Effector memory CD4-positive, alpha-beta T cell (primary cell): ENCODE measurements at regions not wholly inside any gene's neighbourhood (a gene's known extent, or its start where the extent isn't known, plus 50 kb on each side); places are given as distances from the start of the nearest gene placed in this dataset.

Source experiments
- DNase-seq, 3 donors: peaks; one replicate each; pipeline ENCODE4 v3.0.0-alpha.2; 2020
- H3K27ac ChIP-seq: 2 replicates; pipeline ENCODE4 v1.7.0; 2013; ENCODE audit warnings: mild to moderate bottlenecking, low read length, moderate library complexity; ENCODE audit not compliant: insufficient read depth, poor library complexity, severe bottlenecking
- H3K27me3 ChIP-seq: replicated peaks from 2 replicates; pipeline ENCODE4 v1.7.0; 2013; ENCODE audit warnings: mild to moderate bottlenecking, low read length; ENCODE audit not compliant: insufficient read depth, control insufficient read depth, poor library complexity, severe bottlenecking
- H3K36me3 ChIP-seq: 2 replicates; pipeline ENCODE4 v1.7.0; 2013; ENCODE audit warnings: mild to moderate bottlenecking, low read length, moderate library complexity; ENCODE audit not compliant: control insufficient read depth, insufficient read depth
- H3K4me1 ChIP-seq: 2 replicates; pipeline ENCODE4 v1.7.0; 2013; ENCODE audit warnings: low read length, mild to moderate bottlenecking; ENCODE audit not compliant: control insufficient read depth, insufficient read depth, poor library complexity, severe bottlenecking
- H3K4me3 ChIP-seq: 2 replicates; pipeline ENCODE4 v1.7.0; 2013; ENCODE audit warnings: low read length, low read depth, mild to moderate bottlenecking; ENCODE audit not compliant: insufficient read depth, poor library complexity, severe bottlenecking
- H3K9me3 ChIP-seq: 2 replicates; pipeline ENCODE4 v1.7.0; 2013; ENCODE audit warnings: mild to moderate bottlenecking, low read length, moderate library complexity; ENCODE audit not compliant: control insufficient read depth

DNA sequence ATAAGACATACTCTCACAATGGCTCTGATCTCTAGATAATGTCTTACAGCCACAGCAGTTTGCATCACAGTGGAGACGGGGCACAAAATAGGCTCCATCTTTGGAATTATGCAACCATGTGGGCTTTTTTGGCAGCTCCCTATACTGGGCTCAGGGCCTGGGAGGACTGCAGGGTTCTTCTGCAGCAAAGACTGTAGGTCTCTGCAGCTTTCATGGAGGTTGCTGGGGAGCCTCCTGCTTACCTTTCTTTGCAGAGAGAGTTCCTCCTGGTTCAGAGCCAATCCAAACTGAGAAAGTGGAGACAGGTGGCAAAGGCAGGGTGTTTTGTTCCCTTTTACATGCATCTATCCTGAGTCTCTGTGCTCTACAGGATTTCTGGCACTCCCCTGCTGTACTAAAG, 558.0 kb downstream of the TLR4 start:
- Histone ChIP-seq H3K27me3 (no peaks in the 10 kb centered on the region), H3K36me3 (no peaks in the 10 kb centered on the region), H3K4me3 (no peak overlapping the region), H3K4me1 (no peaks in the 10 kb centered on the region), H3K27ac (no peak overlapping the region), H3K9me3 (no peaks in the 10 kb centered on the region)
- DNase-seq = no peak

DNA sequence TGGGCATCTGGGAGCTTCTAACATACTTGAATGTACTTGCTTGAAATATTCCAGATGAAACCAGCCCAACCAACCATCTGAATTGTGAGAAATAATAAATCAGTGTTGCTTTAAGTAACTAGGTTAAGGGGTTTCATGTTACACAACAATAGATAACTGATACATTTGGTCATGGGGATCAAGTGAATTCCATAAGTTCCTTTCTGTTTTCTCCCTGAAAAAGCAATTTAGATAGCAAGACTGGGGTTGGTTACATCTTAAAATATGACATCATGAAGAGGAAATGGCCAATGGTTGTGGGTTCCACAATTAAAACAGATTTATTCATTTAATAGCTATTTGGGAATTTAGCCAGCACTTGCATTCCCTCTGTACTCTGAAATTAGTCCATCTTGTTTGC, 559.7 kb downstream of the TLR4 start:
- DNase-seq = no peak
- Histone ChIP-seq H3K4me3 (no peak overlapping the region), H3K27me3 (no peaks in the 10 kb centered on the region), H3K9me3 (no peaks in the 10 kb centered on the region), H3K36me3 (no peaks in the 10 kb centered on the region), H3K27ac (no peak overlapping the region), H3K4me1 (no peaks in the 10 kb centered on the region)

DNA sequence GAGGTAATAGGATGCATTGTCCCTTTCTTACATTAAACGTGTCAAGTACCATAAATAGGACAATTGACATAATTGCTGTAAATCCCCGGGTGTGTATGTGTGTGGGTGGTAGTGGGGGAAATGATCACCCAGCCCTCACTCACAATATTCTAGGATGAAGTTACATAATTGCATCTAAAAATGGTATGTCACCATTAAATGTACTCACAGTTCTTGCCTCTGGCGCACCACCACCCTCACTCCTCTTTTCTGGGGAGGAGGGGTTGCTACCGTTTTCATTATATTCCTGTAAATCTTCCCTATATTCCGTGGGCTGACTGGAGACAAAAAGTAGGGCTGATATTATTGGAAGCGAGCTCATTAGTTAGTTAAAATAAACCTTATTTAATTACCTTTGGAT, 563.8 kb downstream of the TLR4 start:
- Histone ChIP-seq H3K27me3 (no peaks in the 10 kb centered on the region), H3K36me3 (no peaks in the 10 kb centered on the region), H3K27ac (no peak overlapping the region), H3K4me3 (no peak overlapping the region), H3K4me1 (no peaks in the 10 kb centered on the region), H3K9me3 (no peaks in the 10 kb centered on the region)
- no peak for DNase-seq

DNA sequence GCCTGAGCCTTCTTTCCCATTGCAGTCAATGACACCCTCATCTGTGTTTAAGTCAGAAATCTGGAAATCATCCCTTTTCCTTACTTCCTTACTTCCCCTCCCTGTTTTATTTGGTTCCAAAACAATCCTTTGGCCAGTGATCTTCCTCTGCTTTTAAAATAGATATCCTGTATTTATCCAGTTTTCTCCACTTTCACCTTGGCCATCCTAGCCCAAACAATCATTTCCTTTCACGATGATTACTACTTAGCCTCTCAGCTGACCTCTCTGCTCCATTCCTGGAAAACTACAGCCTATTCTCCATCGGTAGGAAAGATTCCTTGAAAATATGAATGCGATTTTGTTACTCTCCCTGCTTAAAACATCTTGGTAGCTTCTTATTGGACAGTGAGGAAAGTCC, 565.4 kb downstream of the TLR4 start:
- Histone ChIP-seq H3K9me3 (no peaks in the 10 kb centered on the region), H3K27me3 (no peaks in the 10 kb centered on the region), H3K36me3 (no peaks in the 10 kb centered on the region), H3K4me1 (no peaks in the 10 kb centered on the region), H3K27ac (no peak overlapping the region), H3K4me3 (no peak overlapping the region)
- DNase-seq = no peak

DNA sequence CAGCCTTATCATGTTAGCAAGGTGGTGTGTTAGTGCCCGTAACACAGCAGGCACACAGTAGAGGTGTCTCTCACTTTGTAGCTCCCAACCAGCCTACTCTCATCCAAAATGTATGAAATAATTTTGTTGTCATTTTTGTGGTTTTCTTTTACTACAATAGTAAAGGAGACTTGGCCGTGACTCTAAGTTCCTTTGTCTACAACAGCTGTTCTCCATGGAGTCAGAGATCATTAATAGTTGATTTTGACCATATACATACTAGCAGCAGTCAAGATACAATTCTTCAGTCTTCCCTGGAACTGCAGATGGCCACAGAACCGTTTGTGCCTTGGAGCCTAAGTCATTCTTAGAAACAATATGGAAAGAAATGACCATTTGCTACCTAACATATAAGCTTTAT, 567.1 kb downstream of the TLR4 start:
- Histone ChIP-seq H3K9me3 (no peaks in the 10 kb centered on the region), H3K36me3 (no peaks in the 10 kb centered on the region), H3K4me3 (no peak overlapping the region), H3K4me1 (no peaks in the 10 kb centered on the region), H3K27me3 (no peaks in the 10 kb centered on the region), H3K27ac (no peak overlapping the region)
- no peak for DNase-seq

DNA sequence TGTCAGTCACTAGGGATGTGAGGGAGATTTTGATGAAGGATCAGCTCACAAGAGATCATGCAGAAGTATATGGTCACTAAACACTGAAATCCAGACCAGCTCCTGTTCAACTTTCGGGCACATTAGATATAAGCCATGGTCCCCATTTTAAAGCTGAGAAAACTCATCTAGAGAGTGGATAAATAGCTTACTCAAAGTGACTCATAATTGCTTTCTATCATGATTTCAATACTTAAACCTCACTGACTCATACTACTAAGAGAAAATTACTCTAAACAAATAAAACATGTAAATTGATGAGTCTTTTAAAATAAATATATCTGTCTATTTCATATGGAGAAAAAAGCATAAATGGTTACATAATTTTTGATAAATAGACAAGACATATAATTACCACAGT, 567.7 kb downstream of the TLR4 start:
- Histone ChIP-seq H3K27ac (no peak overlapping the region), H3K4me1 (no peaks in the 10 kb centered on the region), H3K27me3 (no peaks in the 10 kb centered on the region), H3K36me3 (no peaks in the 10 kb centered on the region), H3K9me3 (no peaks in the 10 kb centered on the region), H3K4me3 (no peak overlapping the region)
- DNase-seq = no peak

DNA sequence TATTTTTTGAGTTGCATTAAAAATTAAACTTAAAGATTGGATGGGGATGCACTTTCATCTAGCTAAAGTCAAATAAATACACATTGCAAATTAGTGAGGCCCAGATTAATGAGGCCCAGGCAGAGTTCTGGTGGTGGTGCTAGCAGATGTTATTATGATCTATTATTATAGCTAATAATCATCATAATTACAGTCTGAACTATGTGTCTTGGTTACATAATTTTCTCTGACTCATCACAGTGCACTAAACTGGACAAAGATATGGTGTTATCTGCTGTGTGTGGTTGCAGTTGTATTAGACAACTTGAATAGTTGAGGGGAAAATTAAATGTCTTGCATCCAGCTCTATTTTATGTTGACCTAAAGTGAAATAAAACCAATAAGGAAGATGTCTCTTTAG, 568.8 kb downstream of the TLR4 start:
- Histone ChIP-seq H3K4me1 (no peaks in the 10 kb centered on the region), H3K27ac (no peak overlapping the region), H3K36me3 (no peaks in the 10 kb centered on the region), H3K9me3 (no peaks in the 10 kb centered on the region), H3K27me3 (no peaks in the 10 kb centered on the region), H3K4me3 (no peak overlapping the region)
- DNase-seq = no peak

DNA sequence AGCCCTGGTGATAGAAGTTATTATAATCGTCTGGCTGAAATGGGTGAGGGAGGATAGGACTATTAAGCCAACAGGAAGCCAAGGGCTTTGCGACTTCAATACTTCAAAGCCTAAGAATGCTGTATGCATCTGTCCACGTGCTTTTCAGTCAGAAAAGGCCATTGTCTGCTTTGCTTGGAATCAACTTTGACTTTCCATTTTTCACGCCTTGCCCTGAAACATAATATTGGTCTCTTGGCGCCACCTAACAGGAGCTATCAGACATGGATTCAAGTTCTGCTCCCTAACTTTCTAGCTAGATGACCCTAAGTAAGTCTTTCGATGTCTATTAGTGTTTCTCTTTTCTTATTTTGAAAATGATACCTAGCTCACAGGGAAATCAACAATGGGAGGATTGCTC, 572.6 kb downstream of the TLR4 start:
- H3K4me3 ChIP-seq = no peak overlapping the region
- H3K36me3 ChIP-seq = no peaks in the 10 kb centered on the region
- no peaks in the 10 kb centered on the region for H3K27me3 ChIP-seq
- H3K4me1 ChIP-seq = no peaks in the 10 kb centered on the region
- no peak overlapping the region for H3K27ac ChIP-seq
- no peak for DNase-seq
- no peaks in the 10 kb centered on the region for H3K9me3 ChIP-seq

DNA sequence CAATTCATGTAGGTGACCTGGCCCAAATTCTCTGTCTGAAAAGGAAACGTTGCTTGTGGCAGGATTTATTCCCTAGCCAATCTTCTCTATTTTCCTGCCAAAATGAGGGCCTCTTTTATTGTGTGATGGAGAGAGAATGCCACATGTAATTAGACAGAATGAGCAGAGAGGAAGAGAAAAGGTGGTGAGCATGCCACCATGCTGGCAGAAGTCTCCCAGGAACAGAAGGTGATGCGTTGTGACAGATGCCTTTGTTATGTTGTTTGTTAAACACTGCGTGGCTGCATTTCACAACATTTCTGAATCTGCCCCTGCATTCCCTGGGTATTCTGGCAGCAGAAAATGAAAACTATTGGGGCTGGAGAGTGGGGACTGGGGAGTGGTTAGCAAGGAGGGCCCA, 577.6 kb downstream of the TLR4 start:
- H3K36me3 ChIP-seq = no peaks in the 10 kb centered on the region
- no peaks in the 10 kb centered on the region for H3K4me1 ChIP-seq
- H3K27ac ChIP-seq = no peak overlapping the region
- H3K9me3 ChIP-seq = no peaks in the 10 kb centered on the region
- no peak for DNase-seq
- H3K27me3 ChIP-seq = no peaks in the 10 kb centered on the region
- no peak overlapping the region for H3K4me3 ChIP-seq

DNA sequence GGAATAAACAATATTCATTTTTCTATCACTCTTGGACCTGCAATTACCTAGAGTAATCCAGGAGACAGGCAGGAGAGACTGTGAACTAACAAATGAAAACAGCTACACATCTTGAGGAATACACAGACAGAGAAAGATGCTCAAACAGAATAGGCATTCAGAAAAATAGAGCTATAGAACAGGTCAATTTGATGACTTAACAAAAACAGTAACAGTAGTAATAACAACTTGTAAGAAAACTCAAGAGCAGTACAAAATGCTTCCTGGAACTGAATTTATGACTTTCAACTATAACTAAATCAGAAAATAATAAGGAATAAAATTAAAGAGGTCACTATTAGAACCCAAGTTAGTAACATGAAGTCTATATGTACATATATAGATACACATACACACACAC, 579.3 kb downstream of the TLR4 start:
- no peaks in the 10 kb centered on the region for H3K27me3 ChIP-seq
- no peaks in the 10 kb centered on the region for H3K9me3 ChIP-seq
- no peak overlapping the region for H3K4me3 ChIP-seq
- H3K4me1 ChIP-seq = no peaks in the 10 kb centered on the region
- DNase-seq = no peak
- H3K36me3 ChIP-seq = no peaks in the 10 kb centered on the region
- H3K27ac ChIP-seq = no peak overlapping the region

DNA sequence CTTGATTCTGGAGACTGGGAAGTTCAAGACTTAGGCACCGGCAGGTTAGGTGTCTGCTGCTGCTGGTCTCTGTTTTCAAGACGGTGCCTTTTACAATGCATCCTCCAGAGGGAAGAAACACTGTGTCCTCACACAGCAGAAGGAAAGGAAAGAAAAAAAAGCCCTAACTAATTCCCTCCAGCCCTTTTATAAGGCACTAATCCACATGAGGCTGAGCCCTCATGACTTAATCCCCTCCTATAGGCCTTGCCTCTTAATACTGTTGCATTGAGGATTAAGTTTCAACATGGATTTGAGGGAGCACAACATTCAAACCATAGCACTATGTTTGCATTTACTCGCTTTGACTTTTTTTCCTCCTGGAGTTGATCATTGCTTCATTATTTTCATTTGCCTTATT, 585.9 kb downstream of the TLR4 start:
- H3K36me3 ChIP-seq = no peaks in the 10 kb centered on the region
- H3K27me3 ChIP-seq = no peaks in the 10 kb centered on the region
- no peak for DNase-seq
- H3K4me3 ChIP-seq = no peak overlapping the region
- H3K4me1 ChIP-seq = no peaks in the 10 kb centered on the region
- H3K27ac ChIP-seq = no peak overlapping the region
- H3K9me3 ChIP-seq = no peaks in the 10 kb centered on the region
